Panc1 (cell line): ENCODE measurements at regions not wholly inside any gene's neighbourhood (a gene's known extent, or its start where the extent isn't known, plus 50 kb on each side); places are given as distances from the start of the nearest gene placed in this dataset.
"Not testable (repeated sequence)": the region's sequence is repeated elsewhere in the genome, so short reads cannot be mapped to it uniquely, and the experiment has no call there.

ENCODE experiments used
- ATAC-seq: fragments of 200-7000 bp; cut with Tn5 transposase; 2 replicates; pipeline ENCODE4 v1.9.1; 2020; ENCODE audit warnings: mild to moderate bottlenecking, moderate library complexity
- BruUV-seq: library from RNA; stranded (reverse); fragments of 400-500 nt; replicated peaks from 2 replicates; lab custom pipeline; 2021; lab: Mats Ljungman, UMichigan
- CTCF ChIA-PET: fragments of 300-600 bp; sonication (Branson Sonifier 250); formaldehyde crosslinking; loops from one replicate; lab custom pipeline; 2022; ENCODE audit warnings: antibody characterized with exemption; lab: Charles Lee
- POLR2A ChIA-PET: fragments of 300-600 bp; sonication (Branson Sonifier 250); formaldehyde crosslinking; loops from one replicate; lab custom pipeline; 2022; ENCODE audit warnings: antibody characterized with exemption; lab: Charles Lee
- DNase-seq: peaks from one replicate; pipeline ENCODE4 v3.0.0-alpha.2; 2010; ENCODE audit warnings: low read depth, low spot score
- H3K27ac ChIP-seq: 2 replicates; pipeline ENCODE4 v1.5.1; 2011; ENCODE audit warnings: mild to moderate bottlenecking, low read length, inconsistent platforms
- H3K27me3 ChIP-seq: fragments of 200-500 bp; sonication (Bioruptor generic); 2 replicates; pipeline ENCODE4 v1.6.0; 2014; ENCODE audit warnings: low read length, inconsistent platforms; ENCODE audit not compliant: control insufficient read depth, insufficient read depth
- H3K36me3 ChIP-seq: fragments of 200-500 bp; sonication (Bioruptor generic); 2 replicates; pipeline ENCODE4 v1.5.1; 2014; ENCODE audit warnings: inconsistent platforms, mild to moderate bottlenecking, low read length, moderate library complexity; ENCODE audit not compliant: control insufficient read depth, insufficient read depth
- H3K4me1 ChIP-seq: 2 replicates; pipeline ENCODE4 v1.5.1; 2011; ENCODE audit warnings: inconsistent platforms, mild to moderate bottlenecking, low read length, moderate library complexity; ENCODE audit not compliant: control insufficient read depth, insufficient read depth
- H3K4me3 ChIP-seq, 2 experiments: 2 replicates each; pipeline ENCODE4 v1.5.1; 2011 to 2012; ENCODE audit warnings: low read depth in 2 of 2, low read length in 2 of 2, mild to moderate bottlenecking in 2 of 2, inconsistent platforms in 1 of 2, moderate library complexity in 1 of 2
- H3K9me3 ChIP-seq: fragments of 200-500 bp; sonication (Bioruptor generic); 2 replicates; pipeline ENCODE4 v1.5.1; 2014; ENCODE audit warnings: low read depth, mild to moderate bottlenecking, inconsistent platforms, low read length, moderate library complexity; ENCODE audit not compliant: control insufficient read depth, insufficient read depth
- POLR2AphosphoS5 ChIP-seq: IDR thresholded peaks from 2 replicates; pipeline ENCODE4 v1.6.1; 2012; ENCODE audit warnings: mild to moderate bottlenecking, low read depth, low read length, moderate library complexity
- SIN3A ChIP-seq: IDR thresholded peaks from 2 replicates; pipeline ENCODE4 v1.6.1; 2012; ENCODE audit warnings: low read depth, mild to moderate bottlenecking, low read length, moderate library complexity, borderline replicate concordance; ENCODE audit not compliant: insufficient read depth
- TCF7L2 ChIP-seq: IDR thresholded peaks from 2 replicates; pipeline ENCODE4 v1.6.1; 2011; ENCODE audit warnings: mild to moderate bottlenecking, low read depth, low read length, inconsistent platforms
- in situ Hi-C: cut with HindIII; loops from 2 replicates; pipeline ENCODE4 v1.10.0; 2016; ENCODE audit warnings: low sequenced_read_pairs, low pct_unique_long_range_greater_than_20kb
- intact Hi-C: fragments of 100-400 bp; cut with micrococcal nuclease; formaldehyde crosslinking; loops from one replicate; pipeline ENCODE4 v1.10.0; 2022; ENCODE audit not compliant: unreplicated experiment
- TF ChIP-seq, protein P1 (sequence below): fragments of 450-650 bp; IDR thresholded peaks from 2 replicates; pipeline ENCODE4 v1.5.1; 2017; ENCODE audit warnings: mild to moderate bottlenecking
- TF ChIP-seq, protein P2 (sequence below), 2 experiments: IDR thresholded peaks; 2 replicates each; pipeline ENCODE4 v1.6.1; 2011 to 2012; ENCODE audit warnings: low read depth in 2 of 2, control low read depth in 1 of 2, low read length in 1 of 2, mild to moderate bottlenecking in 1 of 2, moderate library complexity in 1 of 2; ENCODE audit not compliant: insufficient read depth in 1 of 2

DNA sequence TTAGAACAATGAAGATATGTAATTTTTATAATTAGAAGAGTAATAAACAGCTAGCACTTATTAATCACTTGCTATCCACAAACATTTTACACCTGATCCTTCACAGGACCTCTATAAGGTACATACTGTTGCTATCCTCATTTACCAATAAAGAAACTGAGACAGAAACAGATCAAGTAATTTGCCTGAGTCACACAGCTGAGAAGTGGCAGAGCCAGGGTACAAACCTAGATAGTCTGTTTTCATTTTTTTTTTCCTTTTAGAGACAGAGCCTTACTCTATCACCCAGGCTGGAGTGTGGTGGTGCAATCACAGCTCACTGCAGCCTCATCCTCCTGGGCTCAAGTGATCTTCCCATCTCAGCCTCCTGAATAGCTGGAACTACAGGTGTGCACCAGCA is 71.8 kb upstream of the PTH start:
- in situ Hi-C loops (no loop called here), intact Hi-C loops (no loop called here)
- H3K36me3 ChIP-seq: no peaks in the 10 kb centered on the region
- no TSS peak for BruUV-seq
- no peak overlapping the region for H3K27ac ChIP-seq
- POLR2A ChIA-PET: no interaction called here
- H3K4me3 ChIP-seq: no peak overlapping the region
- CTCF ChIA-PET: no interaction called here
- H3K4me1 ChIP-seq: no peaks in the 10 kb centered on the region
- H3K9me3 ChIP-seq: no peaks in the 10 kb centered on the region
- TF ChIP-seq, protein P1, sequence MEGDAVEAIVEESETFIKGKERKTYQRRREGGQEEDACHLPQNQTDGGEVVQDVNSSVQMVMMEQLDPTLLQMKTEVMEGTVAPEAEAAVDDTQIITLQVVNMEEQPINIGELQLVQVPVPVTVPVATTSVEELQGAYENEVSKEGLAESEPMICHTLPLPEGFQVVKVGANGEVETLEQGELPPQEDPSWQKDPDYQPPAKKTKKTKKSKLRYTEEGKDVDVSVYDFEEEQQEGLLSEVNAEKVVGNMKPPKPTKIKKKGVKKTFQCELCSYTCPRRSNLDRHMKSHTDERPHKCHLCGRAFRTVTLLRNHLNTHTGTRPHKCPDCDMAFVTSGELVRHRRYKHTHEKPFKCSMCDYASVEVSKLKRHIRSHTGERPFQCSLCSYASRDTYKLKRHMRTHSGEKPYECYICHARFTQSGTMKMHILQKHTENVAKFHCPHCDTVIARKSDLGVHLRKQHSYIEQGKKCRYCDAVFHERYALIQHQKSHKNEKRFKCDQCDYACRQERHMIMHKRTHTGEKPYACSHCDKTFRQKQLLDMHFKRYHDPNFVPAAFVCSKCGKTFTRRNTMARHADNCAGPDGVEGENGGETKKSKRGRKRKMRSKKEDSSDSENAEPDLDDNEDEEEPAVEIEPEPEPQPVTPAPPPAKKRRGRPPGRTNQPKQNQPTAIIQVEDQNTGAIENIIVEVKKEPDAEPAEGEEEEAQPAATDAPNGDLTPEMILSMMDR: no peak
- no peak for TF ChIP-seq POLR2AphosphoS5
- no peak for TF ChIP-seq TCF7L2
- TF ChIP-seq, protein P2, sequence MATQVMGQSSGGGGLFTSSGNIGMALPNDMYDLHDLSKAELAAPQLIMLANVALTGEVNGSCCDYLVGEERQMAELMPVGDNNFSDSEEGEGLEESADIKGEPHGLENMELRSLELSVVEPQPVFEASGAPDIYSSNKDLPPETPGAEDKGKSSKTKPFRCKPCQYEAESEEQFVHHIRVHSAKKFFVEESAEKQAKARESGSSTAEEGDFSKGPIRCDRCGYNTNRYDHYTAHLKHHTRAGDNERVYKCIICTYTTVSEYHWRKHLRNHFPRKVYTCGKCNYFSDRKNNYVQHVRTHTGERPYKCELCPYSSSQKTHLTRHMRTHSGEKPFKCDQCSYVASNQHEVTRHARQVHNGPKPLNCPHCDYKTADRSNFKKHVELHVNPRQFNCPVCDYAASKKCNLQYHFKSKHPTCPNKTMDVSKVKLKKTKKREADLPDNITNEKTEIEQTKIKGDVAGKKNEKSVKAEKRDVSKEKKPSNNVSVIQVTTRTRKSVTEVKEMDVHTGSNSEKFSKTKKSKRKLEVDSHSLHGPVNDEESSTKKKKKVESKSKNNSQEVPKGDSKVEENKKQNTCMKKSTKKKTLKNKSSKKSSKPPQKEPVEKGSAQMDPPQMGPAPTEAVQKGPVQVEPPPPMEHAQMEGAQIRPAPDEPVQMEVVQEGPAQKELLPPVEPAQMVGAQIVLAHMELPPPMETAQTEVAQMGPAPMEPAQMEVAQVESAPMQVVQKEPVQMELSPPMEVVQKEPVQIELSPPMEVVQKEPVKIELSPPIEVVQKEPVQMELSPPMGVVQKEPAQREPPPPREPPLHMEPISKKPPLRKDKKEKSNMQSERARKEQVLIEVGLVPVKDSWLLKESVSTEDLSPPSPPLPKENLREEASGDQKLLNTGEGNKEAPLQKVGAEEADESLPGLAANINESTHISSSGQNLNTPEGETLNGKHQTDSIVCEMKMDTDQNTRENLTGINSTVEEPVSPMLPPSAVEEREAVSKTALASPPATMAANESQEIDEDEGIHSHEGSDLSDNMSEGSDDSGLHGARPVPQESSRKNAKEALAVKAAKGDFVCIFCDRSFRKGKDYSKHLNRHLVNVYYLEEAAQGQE (IDR thresholded peaks at IDR 0.05; ENCODE audit: insufficient read depth in 1 of 2, low read depth in 2 of 2, low read length in 1 of 2): no peak
- no peak for TF ChIP-seq SIN3A
- no peak for DNase-seq
- H3K27me3 ChIP-seq: 0 out of 2 replicates have a peak, but pooled peaks cover 2% of the 10 kb centered on the region
- no peak for ATAC-seq

DNA sequence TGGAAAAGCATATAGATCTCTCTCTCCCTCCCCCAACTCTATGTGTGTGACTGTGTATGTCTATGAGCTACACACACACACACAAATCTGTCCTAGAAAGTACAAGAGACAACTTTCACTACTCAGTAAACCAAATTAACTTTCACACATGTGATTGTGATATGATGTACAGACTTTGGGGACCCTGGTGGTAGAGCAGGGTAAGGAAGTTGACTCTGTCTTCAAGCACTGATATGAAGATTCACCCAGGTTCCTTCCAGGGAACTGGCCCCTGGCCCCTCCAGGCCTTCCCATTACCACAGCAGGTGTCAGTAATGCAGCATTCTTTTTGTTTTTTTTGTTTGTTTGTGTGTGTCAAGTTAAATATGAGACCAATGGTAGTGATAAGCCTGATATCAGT is 66.1 kb upstream of the PTH start:
- H3K36me3 ChIP-seq: no peaks in the 10 kb centered on the region
- H3K9me3 ChIP-seq: no peaks in the 10 kb centered on the region
- in situ Hi-C loops (no loop called here), intact Hi-C loops (no loop called here)
- H3K27me3 ChIP-seq: no peaks in the 10 kb centered on the region
- H3K4me3 ChIP-seq: no peak overlapping the region
- TF ChIP-seq, protein P1: no peak
- TF ChIP-seq, protein P2 (IDR thresholded peaks at IDR 0.05; ENCODE audit: insufficient read depth in 1 of 2, low read depth in 2 of 2, low read length in 1 of 2): no peak
- TF ChIP-seq POLR2AphosphoS5 (no peak), SIN3A (no peak), TCF7L2 (no peak)
- H3K27ac ChIP-seq: no peak overlapping the region
- ATAC-seq (no peak), DNase-seq (no peak)
- H3K4me1 ChIP-seq: no peaks in the 10 kb centered on the region
- no TSS peak for BruUV-seq
- ChIA-PET POLR2A (no interaction called here), CTCF (no interaction called here)

DNA sequence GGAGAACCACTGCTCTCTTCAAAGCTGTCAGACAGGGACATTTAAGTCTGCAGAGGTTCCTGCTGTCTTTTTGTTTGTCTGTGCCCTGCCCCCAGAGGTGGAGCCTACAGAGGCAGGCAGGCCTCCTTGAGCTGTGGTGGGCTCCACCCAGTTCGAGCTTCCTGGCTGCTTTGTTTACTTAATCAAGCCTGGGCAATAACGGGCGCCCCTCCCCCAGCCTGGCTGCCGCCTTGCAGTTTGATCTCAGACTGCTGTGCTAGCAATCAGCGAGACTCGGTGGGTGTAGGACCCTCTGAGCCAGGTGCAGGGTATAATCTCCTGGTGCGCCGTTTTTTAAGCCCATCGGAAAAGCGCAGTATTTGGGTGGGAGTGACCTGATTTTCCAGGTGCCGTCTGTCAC is 64.5 kb upstream of the PTH start:
- in situ Hi-C loops, H3K27ac ChIP-seq, CTCF ChIA-PET, intact Hi-C loops, ATAC-seq, POLR2A ChIA-PET, H3K4me3 ChIP-seq, BruUV-seq, H3K27me3 ChIP-seq, H3K36me3 ChIP-seq, DNase-seq, H3K9me3 ChIP-seq, H3K4me1 ChIP-seq: not testable (repeated sequence)
